M059J (cell line): ENCODE measurements at regions not wholly inside any gene's neighbourhood (a gene's known extent, or its start where the extent isn't known, plus 50 kb on each side); places are given as distances from the start of the nearest gene placed in this dataset.

Experiments
- DNase-seq: peaks from one replicate; pipeline ENCODE4 v3.0.0-alpha.2; 2012; ENCODE audit warnings: low read depth

GRCh38 chrX:38991656-38992440, 190.6 kb downstream of the MID1IP1 start:
- no peak for DNase-seq

GRCh38 chrX:38992441-38993096, 191.3 kb downstream of the MID1IP1 start:
- DNase-seq, result no peak

GRCh38 chrX:38993500-38993899, 192.2 kb downstream of the MID1IP1 start:
- DNase-seq, result no peak

- DNase-seq, result no peak
Measured at GRCh38 chrX:38999099-38999498, 197.8 kb downstream of the MID1IP1 start.

GRCh38 chrX:38999967-39000745, 198.9 kb downstream of the MID1IP1 start:
- DNase-seq, result no peak

GRCh38 chrX:39000802-39001201, 199.5 kb downstream of the MID1IP1 start:
- DNase-seq, result no peak

GRCh38 chrX:39002466-39002865, 201.2 kb downstream of the MID1IP1 start:
- peak; percentile 16 for DNase-seq

GRCh38 chrX:39008549-39008948, 207.3 kb downstream of the MID1IP1 start:
- no peak for DNase-seq

- no peak for DNase-seq
Measured at GRCh38 chrX:39011454-39012221, 210.4 kb downstream of the MID1IP1 start.

- peak; percentile 5 for DNase-seq
Measured at GRCh38 chrX:39012621-39013111, 211.4 kb downstream of the MID1IP1 start.

- DNase-seq, result no peak
Measured at GRCh38 chrX:39016556-39016955, 215.3 kb downstream of the MID1IP1 start.

- peak; percentile 11 for DNase-seq
Measured at GRCh38 chrX:39017077-39017476, 215.8 kb downstream of the MID1IP1 start.

- DNase-seq, result no peak
Measured at GRCh38 chrX:39017716-39018115, 216.5 kb downstream of the MID1IP1 start.

GRCh38 chrX:39018541-39018940, 217.3 kb downstream of the MID1IP1 start:
- DNase-seq, result no peak

GRCh38 chrX:39019056-39019455, 217.8 kb downstream of the MID1IP1 start:
- DNase-seq, result no peak

GRCh38 chrX:39020051-39020669, 218.9 kb downstream of the MID1IP1 start:
- DNase-seq, result no peak

GRCh38 chrX:39022106-39022505, 220.8 kb downstream of the MID1IP1 start:
- DNase-seq, result no peak

GRCh38 chrX:39029221-39029620, 228.0 kb downstream of the MID1IP1 start:
- no peak for DNase-seq

- no peak for DNase-seq
Measured at GRCh38 chrX:39030636-39031035, 229.4 kb downstream of the MID1IP1 start.

- no peak for DNase-seq
Measured at GRCh38 chrX:39039890-39040289, 238.6 kb downstream of the MID1IP1 start.
